Fibroblast of pulmonary artery (primary cell): ENCODE measurements at regions not wholly inside any gene's neighbourhood (a gene's known extent, or its start where the extent isn't known, plus 50 kb on each side); places are given as distances from the start of the nearest gene placed in this dataset.

Source experiments
- DNase-seq: peaks from one replicate; pipeline ENCODE4 v3.0.0-alpha.2; 2010; ENCODE audit warnings: low read depth
- H3K4me3 ChIP-seq: replicated peaks from 2 replicates; pipeline ENCODE4 v1.5.1; 2011; ENCODE audit warnings: low read depth, mild to moderate bottlenecking, control low read depth, low read length, moderate library complexity
- TF ChIP-seq, protein P1 (sequence below): IDR thresholded peaks from 2 replicates; pipeline ENCODE4 v1.5.1; 2011; ENCODE audit warnings: mild to moderate bottlenecking, control low read depth, low read length, inconsistent platforms; ENCODE audit errors: missing control alignments

DNA sequence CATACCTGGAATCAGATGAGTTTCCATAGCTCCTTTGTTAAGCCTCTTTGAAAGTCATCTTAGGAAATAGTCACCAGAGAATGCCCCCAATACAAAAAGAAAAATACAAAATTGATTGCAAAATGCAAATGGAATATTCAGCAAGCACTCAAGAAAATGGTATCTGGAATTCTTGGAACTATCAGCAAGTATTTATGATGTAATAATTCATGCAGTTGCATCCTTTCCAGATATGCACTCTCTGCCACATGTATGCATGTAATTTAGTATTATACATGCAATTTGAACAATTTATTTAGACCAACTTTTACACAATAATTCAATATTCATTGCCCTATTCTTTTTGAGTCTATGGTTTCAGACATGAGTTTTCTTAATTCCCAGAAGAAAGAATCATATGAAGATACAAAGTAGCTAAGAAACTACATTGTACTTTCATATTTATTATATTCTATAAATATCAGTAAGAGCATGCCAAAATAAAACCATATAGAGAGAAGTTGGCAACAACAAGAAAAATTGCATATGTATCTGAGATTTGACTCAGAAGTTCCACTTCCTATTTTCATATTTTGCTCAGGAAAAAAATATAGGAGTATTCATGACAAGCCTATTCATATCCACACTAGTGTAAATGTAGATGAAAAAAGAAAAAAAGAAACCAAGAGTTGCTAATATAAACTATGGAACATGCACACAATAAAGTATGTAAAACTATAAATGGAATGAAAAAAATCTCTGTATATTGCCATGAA is 338.5 kb downstream of the SEMA3D start:
- no peak overlapping the region for H3K4me3 ChIP-seq
- TF ChIP-seq, protein P1, sequence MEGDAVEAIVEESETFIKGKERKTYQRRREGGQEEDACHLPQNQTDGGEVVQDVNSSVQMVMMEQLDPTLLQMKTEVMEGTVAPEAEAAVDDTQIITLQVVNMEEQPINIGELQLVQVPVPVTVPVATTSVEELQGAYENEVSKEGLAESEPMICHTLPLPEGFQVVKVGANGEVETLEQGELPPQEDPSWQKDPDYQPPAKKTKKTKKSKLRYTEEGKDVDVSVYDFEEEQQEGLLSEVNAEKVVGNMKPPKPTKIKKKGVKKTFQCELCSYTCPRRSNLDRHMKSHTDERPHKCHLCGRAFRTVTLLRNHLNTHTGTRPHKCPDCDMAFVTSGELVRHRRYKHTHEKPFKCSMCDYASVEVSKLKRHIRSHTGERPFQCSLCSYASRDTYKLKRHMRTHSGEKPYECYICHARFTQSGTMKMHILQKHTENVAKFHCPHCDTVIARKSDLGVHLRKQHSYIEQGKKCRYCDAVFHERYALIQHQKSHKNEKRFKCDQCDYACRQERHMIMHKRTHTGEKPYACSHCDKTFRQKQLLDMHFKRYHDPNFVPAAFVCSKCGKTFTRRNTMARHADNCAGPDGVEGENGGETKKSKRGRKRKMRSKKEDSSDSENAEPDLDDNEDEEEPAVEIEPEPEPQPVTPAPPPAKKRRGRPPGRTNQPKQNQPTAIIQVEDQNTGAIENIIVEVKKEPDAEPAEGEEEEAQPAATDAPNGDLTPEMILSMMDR = no peak
- DNase-seq = peak; percentile 10

GRCh38 chr7:84847790-84848189 is 339.1 kb downstream of the SEMA3D start:
- TF ChIP-seq, protein P1 = no peak

DNA sequence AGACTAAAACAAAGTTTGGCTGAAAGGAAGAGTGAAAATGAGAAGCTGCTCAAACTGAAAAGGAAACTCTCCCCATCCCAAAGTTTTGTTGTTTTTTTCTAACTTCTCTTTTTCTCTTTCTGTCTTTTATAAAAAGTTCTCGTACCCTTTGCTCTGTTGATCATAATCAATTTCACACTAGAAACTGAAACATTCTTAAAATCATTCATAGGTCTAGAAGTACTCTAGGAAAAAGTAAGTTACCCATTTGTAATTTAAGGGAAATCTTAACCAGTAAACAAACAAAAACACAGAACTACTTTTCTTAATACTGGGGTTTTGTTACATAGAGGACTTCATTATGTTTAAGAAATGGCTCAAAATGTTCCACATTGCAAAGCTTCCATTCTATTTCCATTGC is 339.8 kb downstream of the SEMA3D start:
- no peak for DNase-seq
- H3K4me3 ChIP-seq = no peak overlapping the region
- TF ChIP-seq, protein P1 = no peak

More at GRCh38 chr7:84847790-84848189, 339.1 kb downstream of the SEMA3D start:
- no peak overlapping the region for H3K4me3 ChIP-seq
- peak; percentile 31 for DNase-seq

DNA sequence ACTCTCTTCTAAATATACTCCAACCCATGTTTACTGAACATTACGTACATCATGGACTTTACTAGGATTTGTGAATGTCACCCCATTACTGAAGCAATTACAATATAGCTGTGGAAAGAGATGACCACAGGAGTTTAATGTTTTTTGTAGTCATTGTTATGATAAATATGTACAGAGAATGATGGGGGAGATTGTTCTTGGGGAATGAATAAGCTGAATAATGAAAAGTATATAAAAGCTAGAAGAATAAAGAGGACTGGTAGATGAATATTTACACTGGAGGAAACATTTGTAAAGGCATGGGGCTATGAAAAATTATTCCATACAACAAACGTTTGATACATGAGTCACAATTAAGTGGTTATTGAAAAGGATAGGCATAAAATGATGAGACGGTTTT is 340.9 kb downstream of the SEMA3D start:
- TF ChIP-seq, protein P1 = no peak
- no peak overlapping the region for H3K4me3 ChIP-seq
- DNase-seq = no peak

- H3K4me3 ChIP-seq = no peak overlapping the region
- TF ChIP-seq, protein P1 = no peak
- no peak for DNase-seq
These were observed 342.1 kb downstream of the SEMA3D start for GRCh38 chr7:84844771-84845170.

DNA sequence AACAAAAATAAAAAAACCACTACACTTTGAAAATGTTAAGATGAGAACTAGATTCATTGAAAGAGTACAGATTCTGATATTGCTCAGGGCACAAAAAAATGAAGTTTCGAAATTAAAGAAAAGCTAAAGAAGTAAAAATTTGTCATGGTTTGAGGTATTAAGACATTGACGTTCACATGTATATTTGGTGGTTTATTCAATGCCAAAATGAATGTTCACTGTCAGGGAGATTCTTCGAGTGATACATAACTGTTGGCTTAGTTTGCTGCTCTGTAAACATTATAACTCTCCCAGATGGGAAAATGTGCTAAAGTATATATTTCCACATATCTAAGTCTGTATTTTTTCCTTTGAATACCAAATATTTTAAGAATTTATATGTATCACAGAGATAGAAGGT is 345.0 kb downstream of the SEMA3D start:
- TF ChIP-seq, protein P1 = no peak
- H3K4me3 ChIP-seq = no peak overlapping the region
- DNase-seq = peak; percentile 5

GRCh38 chr7:84838857-84839256 is 348.0 kb downstream of the SEMA3D start:
- no peak for DNase-seq
- no peak overlapping the region for H3K4me3 ChIP-seq
- TF ChIP-seq, protein P1 = no peak
